ENCODE measurements at regions not wholly inside any gene's neighbourhood (a gene's known extent, or its start where the extent isn't known, plus 50 kb on each side); places are given as distances from the start of the nearest gene placed in this dataset.

DNA sequence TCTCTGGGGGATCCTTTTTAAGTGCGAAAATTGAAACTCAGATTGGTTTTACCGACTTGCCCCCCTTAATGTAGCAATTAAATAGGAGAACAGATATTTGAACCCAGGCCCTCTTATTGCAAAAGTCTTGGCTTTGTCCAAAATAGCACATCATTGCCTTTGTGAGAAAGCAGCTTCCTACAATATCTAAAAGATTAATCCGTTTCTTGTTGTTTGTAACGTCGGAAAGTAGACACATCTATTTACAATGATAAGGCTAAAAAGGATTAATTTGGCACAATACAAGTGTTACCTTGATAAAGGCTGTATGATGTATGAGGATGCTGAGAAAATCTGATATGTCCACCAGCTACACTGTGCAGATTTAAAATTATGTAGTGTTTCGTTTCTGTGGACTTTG lies 108.7 kb upstream of the SLC10A2 start:
- Histone ChIP-seq H3K4me2 (no peak overlapping the region), H3K27ac (ENCODE audit: low read depth) (no peak overlapping the region), H3K9me2 (ENCODE audit: insufficient read depth) (peaks cover 11% of the 10 kb centered on the region), H3K36me3 (ENCODE audit: insufficient read depth) (no peaks in the 10 kb centered on the region; the same call in 1 of the 2 replicates), H3F3A (replicated peaks; ENCODE audit: low read depth) (no peaks in the 10 kb centered on the region), H3K79me2 (replicated peaks; ENCODE audit: insufficient read depth) (no peaks in the 10 kb centered on the region), H3K4me1 (ENCODE audit: insufficient read depth) (no peaks in the 10 kb centered on the region; the same call in 1 of the 2 replicates), H2AFZ (no peak overlapping the region), H3K4me3 (no peak overlapping the region), H4K20me1 (replicated peaks; ENCODE audit: insufficient read depth) (no peaks in the 10 kb centered on the region), H3K27me3 (ENCODE audit: insufficient read depth) (no peaks in the 10 kb centered on the region)
- no peak overlapping the region for H3K4me3 Mint-ChIP-seq
- H3K9me3 Mint-ChIP-seq: peaks cover 3% of the 10 kb centered on the region; the same call in 2 of the 3 replicates
- H3K27me3 Mint-ChIP-seq (ENCODE audit: insufficient read depth, low read depth, poor library complexity): peaks cover 2% of the 10 kb centered on the region
- H3K36me3 Mint-ChIP-seq (ENCODE audit: low read depth): no peaks in the 10 kb centered on the region
- H3K4me1 Mint-ChIP-seq: peaks cover 4% of the 10 kb centered on the region; the same call in 2 of the 3 replicates
- no peak for DNase-seq (ENCODE audit: low spot score)
- ATAC-seq: no peak
- no peak overlapping the region for H3K27ac Mint-ChIP-seq
- TF ChIP-seq CREB1 (CRISPR knock-in tag; IDR thresholded peaks at IDR 0.05; ENCODE audit: low read depth): no peak

DNA sequence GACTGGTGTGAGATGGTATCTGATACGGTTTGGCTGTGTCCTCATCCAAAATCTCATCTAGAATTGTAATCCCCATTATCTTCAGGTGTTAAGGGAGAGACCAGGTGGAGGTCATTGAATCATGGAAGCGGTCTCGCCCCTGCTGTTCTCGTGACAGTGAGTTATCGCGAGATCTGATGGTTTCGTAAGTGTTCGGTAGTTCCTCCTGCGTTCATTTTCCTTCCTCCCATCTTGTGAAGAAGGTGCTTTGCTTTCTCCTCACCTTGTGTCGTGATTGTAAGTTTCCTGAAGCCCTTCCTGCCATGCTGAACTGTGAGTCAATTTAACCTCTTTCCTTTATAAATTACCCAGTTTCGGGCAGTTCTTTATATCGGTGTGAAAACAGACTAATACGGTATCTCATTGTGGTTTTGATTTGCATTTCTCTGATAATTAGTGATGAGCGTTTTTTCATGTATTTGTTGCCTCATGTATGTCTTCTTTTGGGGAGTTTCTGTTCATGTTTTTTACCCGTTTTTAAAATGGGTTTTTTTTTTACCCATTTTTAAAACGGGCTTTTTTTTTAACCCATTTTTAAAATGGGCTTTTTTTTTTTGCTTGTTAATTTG lies 102.8 kb upstream of the SLC10A2 start:
- DNase-seq (ENCODE audit: low spot score): no peak
- H2AFZ ChIP-seq: no peak overlapping the region
- no peak overlapping the region for H3K4me2 ChIP-seq
- ATAC-seq: no peak
- Mint-ChIP-seq H3K9me3 (peaks cover 2% of the 10 kb centered on the region; the same call in 2 of the 3 replicates), H3K27me3 (ENCODE audit: insufficient read depth, low read depth, poor library complexity) (no peaks in the 10 kb centered on the region), H3K4me1 (peaks cover 8% of the 10 kb centered on the region; the same call in 2 of the 3 replicates), H3K27ac (no peak overlapping the region), H3K36me3 (ENCODE audit: low read depth) (no peaks in the 10 kb centered on the region), H3K4me3 (no peak overlapping the region)
- no peaks in the 10 kb centered on the region for H3K36me3 ChIP-seq (ENCODE audit: insufficient read depth)
- no peaks in the 10 kb centered on the region for H3K79me2 ChIP-seq (replicated peaks; ENCODE audit: insufficient read depth)
- H3K27me3 ChIP-seq (ENCODE audit: insufficient read depth): no peaks in the 10 kb centered on the region
- H3F3A ChIP-seq (replicated peaks; ENCODE audit: low read depth): no peaks in the 10 kb centered on the region
- no peaks in the 10 kb centered on the region for H4K20me1 ChIP-seq (replicated peaks; ENCODE audit: insufficient read depth)
- no peak overlapping the region for H3K4me3 ChIP-seq
- H3K27ac ChIP-seq (ENCODE audit: low read depth): no peak overlapping the region
- TF ChIP-seq NANOG (IDR thresholded peaks at IDR 0.05; ENCODE audit: borderline replicate concordance): no peak
- TF ChIP-seq, protein P1, sequence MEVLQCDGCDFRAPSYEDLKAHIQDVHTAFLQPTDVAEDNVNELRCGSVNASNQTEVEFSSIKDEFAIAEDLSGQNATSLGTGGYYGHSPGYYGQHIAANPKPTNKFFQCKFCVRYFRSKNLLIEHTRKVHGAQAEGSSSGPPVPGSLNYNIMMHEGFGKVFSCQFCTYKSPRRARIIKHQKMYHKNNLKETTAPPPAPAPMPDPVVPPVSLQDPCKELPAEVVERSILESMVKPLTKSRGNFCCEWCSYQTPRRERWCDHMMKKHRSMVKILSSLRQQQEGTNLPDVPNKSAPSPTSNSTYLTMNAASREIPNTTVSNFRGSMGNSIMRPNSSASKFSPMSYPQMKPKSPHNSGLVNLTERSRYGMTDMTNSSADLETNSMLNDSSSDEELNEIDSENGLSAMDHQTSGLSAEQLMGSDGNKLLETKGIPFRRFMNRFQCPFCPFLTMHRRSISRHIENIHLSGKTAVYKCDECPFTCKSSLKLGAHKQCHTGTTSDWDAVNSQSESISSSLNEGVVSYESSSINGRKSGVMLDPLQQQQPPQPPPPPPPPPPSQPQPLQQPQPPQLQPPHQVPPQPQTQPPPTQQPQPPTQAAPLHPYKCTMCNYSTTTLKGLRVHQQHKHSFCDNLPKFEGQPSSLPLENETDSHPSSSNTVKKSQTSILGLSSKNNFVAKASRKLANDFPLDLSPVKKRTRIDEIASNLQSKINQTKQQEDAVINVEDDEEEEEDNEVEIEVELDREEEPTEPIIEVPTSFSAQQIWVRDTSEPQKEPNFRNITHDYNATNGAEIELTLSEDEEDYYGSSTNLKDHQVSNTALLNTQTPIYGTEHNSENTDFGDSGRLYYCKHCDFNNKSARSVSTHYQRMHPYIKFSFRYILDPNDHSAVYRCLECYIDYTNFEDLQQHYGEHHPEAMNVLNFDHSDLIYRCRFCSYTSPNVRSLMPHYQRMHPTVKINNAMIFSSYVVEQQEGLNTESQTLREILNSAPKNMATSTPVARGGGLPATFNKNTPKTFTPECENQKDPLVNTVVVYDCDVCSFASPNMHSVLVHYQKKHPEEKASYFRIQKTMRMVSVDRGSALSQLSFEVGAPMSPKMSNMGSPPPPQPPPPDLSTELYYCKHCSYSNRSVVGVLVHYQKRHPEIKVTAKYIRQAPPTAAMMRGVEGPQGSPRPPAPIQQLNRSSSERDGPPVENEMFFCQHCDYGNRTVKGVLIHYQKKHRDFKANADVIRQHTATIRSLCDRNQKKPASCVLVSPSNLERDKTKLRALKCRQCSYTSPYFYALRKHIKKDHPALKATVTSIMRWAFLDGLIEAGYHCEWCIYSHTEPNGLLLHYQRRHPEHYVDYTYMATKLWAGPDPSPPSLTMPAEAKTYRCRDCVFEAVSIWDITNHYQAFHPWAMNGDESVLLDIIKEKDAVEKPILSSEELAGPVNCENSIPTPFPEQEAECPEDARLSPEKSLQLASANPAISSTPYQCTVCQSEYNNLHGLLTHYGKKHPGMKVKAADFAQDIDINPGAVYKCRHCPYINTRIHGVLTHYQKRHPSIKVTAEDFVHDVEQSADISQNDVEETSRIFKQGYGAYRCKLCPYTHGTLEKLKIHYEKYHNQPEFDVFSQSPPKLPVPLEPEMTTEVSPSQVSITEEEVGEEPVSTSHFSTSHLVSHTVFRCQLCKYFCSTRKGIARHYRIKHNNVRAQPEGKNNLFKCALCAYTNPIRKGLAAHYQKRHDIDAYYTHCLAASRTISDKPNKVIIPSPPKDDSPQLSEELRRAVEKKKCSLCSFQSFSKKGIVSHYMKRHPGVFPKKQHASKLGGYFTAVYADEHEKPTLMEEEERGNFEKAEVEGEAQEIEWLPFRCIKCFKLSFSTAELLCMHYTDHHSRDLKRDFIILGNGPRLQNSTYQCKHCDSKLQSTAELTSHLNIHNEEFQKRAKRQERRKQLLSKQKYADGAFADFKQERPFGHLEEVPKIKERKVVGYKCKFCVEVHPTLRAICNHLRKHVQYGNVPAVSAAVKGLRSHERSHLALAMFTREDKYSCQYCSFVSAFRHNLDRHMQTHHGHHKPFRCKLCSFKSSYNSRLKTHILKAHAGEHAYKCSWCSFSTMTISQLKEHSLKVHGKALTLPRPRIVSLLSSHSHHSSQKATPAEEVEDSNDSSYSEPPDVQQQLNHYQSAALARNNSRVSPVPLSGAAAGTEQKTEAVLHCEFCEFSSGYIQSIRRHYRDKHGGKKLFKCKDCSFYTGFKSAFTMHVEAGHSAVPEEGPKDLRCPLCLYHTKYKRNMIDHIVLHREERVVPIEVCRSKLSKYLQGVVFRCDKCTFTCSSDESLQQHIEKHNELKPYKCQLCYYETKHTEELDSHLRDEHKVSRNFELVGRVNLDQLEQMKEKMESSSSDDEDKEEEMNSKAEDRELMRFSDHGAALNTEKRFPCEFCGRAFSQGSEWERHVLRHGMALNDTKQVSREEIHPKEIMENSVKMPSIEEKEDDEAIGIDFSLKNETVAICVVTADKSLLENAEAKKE (CRISPR knock-in tag; IDR thresholded peaks at IDR 0.05): no peak
- TF ChIP-seq, protein P2, sequence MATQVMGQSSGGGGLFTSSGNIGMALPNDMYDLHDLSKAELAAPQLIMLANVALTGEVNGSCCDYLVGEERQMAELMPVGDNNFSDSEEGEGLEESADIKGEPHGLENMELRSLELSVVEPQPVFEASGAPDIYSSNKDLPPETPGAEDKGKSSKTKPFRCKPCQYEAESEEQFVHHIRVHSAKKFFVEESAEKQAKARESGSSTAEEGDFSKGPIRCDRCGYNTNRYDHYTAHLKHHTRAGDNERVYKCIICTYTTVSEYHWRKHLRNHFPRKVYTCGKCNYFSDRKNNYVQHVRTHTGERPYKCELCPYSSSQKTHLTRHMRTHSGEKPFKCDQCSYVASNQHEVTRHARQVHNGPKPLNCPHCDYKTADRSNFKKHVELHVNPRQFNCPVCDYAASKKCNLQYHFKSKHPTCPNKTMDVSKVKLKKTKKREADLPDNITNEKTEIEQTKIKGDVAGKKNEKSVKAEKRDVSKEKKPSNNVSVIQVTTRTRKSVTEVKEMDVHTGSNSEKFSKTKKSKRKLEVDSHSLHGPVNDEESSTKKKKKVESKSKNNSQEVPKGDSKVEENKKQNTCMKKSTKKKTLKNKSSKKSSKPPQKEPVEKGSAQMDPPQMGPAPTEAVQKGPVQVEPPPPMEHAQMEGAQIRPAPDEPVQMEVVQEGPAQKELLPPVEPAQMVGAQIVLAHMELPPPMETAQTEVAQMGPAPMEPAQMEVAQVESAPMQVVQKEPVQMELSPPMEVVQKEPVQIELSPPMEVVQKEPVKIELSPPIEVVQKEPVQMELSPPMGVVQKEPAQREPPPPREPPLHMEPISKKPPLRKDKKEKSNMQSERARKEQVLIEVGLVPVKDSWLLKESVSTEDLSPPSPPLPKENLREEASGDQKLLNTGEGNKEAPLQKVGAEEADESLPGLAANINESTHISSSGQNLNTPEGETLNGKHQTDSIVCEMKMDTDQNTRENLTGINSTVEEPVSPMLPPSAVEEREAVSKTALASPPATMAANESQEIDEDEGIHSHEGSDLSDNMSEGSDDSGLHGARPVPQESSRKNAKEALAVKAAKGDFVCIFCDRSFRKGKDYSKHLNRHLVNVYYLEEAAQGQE (IDR thresholded peaks at IDR 0.05; ENCODE audit: unreplicated experiment): no peak
- peaks cover 6% of the 10 kb centered on the region; the same call in 1 of the 2 replicates for H3K9me2 ChIP-seq (ENCODE audit: insufficient read depth)
- no peaks in the 10 kb centered on the region; the same call in 1 of the 2 replicates for H3K4me1 ChIP-seq (ENCODE audit: insufficient read depth)

Data from GM23338 (cell line).